GM13976 (cell line): ENCODE measurements at regions not wholly inside any gene's neighbourhood (a gene's known extent, or its start where the extent isn't known, plus 50 kb on each side); places are given as distances from the start of the nearest gene placed in this dataset.
"Not testable (repeated sequence)": the region's sequence is repeated elsewhere in the genome, so short reads cannot be mapped to it uniquely, and the experiment has no call there.

ENCODE experiments used
- DNase-seq: peaks from one replicate; pipeline ENCODE4 v3.0.0; 2012; ENCODE audit warnings: low spot score
- in situ Hi-C: fragments of 300-500 bp; cut with MboI; formaldehyde crosslinking; loops from one replicate; pipeline ENCODE4 v1.12.0; 2022; ENCODE audit warnings: low sequenced_read_pairs, mixed read lengths, inconsistent platforms; ENCODE audit not compliant: unreplicated experiment
- TF ChIP-seq, protein P1 (sequence below): IDR thresholded peaks from 2 replicates; pipeline ENCODE4 v1.5.1; 2012; ENCODE audit warnings: borderline replicate concordance, mild to moderate bottlenecking; ENCODE audit not compliant: insufficient read depth; ENCODE audit errors: extremely low read depth, missing control alignments, control extremely low read depth

DNA sequence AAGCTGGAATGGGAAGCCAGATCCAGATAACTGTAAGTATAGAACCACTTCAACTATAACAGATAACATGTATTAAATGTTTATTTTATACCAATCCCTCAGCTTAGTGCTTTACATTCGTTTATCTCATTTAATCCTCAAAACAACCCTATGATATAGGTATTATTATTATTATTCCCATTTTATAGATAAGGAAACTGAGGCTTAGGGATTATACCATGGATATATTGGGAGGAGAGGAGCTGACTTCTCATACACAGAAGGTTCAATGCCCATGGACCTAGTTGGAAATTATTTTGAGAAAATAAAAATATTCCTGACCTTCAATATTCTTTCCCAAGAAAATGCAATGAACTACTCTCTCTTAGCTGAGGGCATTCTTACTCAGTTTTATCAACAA lies 140.4 kb upstream of the C11orf58 start:
- DNase-seq: no peak
- TF ChIP-seq, protein P1, sequence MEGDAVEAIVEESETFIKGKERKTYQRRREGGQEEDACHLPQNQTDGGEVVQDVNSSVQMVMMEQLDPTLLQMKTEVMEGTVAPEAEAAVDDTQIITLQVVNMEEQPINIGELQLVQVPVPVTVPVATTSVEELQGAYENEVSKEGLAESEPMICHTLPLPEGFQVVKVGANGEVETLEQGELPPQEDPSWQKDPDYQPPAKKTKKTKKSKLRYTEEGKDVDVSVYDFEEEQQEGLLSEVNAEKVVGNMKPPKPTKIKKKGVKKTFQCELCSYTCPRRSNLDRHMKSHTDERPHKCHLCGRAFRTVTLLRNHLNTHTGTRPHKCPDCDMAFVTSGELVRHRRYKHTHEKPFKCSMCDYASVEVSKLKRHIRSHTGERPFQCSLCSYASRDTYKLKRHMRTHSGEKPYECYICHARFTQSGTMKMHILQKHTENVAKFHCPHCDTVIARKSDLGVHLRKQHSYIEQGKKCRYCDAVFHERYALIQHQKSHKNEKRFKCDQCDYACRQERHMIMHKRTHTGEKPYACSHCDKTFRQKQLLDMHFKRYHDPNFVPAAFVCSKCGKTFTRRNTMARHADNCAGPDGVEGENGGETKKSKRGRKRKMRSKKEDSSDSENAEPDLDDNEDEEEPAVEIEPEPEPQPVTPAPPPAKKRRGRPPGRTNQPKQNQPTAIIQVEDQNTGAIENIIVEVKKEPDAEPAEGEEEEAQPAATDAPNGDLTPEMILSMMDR: no peak
- in situ Hi-C loops: no loop called here

GRCh38 chr11:16596231-16596630 lies 142.2 kb upstream of the C11orf58 start:
- TF ChIP-seq, protein P1: no peak
- no peak for DNase-seq
- in situ Hi-C loops: no loop called here

DNA sequence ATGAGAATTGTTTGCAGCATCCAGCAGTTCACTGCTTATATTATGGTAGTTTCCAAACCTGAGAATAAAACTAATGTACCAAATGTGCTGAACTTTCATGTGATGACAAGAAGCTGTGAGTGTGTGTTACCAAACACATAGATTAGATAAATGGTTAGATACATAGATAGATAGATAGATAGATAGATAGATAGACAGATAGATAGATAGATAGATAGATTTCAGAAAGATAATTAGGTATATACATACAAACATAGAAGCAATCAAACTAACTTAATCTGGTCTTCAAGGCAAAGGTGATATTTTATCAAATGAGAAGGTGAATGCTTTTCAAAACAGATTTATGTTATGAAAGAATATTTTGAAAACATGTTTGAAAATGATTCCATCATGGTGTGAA lies 147.3 kb upstream of the C11orf58 start:
- DNase-seq: no peak
- TF ChIP-seq, protein P1: no peak
- in situ Hi-C loops: no loop called here

DNA sequence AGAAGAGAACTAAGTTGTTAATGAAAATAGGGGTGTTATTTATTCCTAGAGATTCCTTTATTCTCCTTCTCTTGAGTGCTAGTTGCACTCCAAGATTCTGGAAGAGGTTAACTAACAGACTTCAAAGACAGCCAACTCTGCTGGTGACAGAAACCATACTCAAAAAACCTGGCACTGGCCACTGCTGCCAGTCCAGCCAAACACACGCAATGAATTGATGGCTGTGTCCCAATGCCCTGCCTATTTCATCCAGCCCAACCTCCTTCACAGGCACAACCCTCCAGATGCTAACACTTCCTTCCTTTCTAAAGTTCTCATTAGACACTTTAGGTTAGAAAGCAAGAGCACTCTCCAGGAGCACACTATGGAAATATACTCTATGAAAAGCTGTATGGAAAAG lies 150.8 kb upstream of the C11orf58 start:
- TF ChIP-seq, protein P1: no peak
- no peak for DNase-seq
- in situ Hi-C loops: no loop called here

- in situ Hi-C loops: no loop called here
- TF ChIP-seq, protein P1: no peak
- no peak for DNase-seq
Measured at GRCh38 chr11:16584569-16584968, 153.9 kb upstream of the C11orf58 start.

GRCh38 chr11:16581078-16581477 lies 157.4 kb upstream of the C11orf58 start:
- DNase-seq, in situ Hi-C loops: not testable (repeated sequence)

DNA sequence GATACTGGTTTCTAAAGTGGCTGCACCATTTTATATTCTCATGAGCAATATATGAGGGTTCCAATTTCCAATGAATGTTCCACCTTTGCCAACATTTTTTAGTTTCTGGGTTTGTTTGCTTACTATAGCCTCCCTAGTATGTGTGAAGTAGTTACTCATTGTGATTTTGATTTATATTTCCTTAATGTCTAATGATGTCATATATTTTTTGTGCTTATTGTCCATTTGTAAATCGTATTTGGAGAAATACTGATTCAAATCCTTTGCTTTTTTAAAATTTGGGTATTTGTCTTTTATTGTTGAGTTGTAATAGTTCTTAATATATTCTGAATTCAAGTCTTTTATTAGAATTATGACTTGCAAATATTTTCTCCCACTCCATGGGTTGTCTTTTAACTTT lies 161.0 kb upstream of the C11orf58 start:
- TF ChIP-seq, protein P1: no peak
- no peak for DNase-seq
- in situ Hi-C loops: no loop called here

- DNase-seq, in situ Hi-C loops: not testable (repeated sequence)
Measured at GRCh38 chr11:16574889-16575288, 163.6 kb upstream of the C11orf58 start.
